ENCODE measurements at regions not wholly inside any gene's neighbourhood (a gene's known extent, or its start where the extent isn't known, plus 50 kb on each side); places are given as distances from the start of the nearest gene placed in this dataset.

GRCh38 chr7:148507787-148508186 is 82.8 kb upstream of the C7orf33 start:
- TF ChIP-seq POLR2A (IDR thresholded peaks at IDR 0.05; ENCODE audit: low read length) (no peak), GATA1 (IDR thresholded peaks at IDR 0.05; ENCODE audit: low read depth, low read length) (no peak)

Data from erythroblast (primary cell).